ENCODE measurements at regions not wholly inside any gene's neighbourhood (a gene's known extent, or its start where the extent isn't known, plus 50 kb on each side); places are given as distances from the start of the nearest gene placed in this dataset.

GRCh38 chr10:9987197-9987596, 1030.5 kb upstream of the CELF2 start:
- no peak for TF ChIP-seq CTCF (IDR thresholded peaks at IDR 0.05; ENCODE audit: insufficient read depth, low read depth, low read length)
- no peak overlapping the region for H3K4me3 ChIP-seq (ENCODE audit: low read depth, low read length)
- no peak for DNase-seq (ENCODE audit: low read depth)

GRCh38 chr10:9992661-9993060, 1025.0 kb upstream of the CELF2 start:
- DNase-seq (ENCODE audit: low read depth): no peak
- no peak for TF ChIP-seq CTCF (IDR thresholded peaks at IDR 0.05; ENCODE audit: insufficient read depth, low read depth, low read length)
- H3K4me3 ChIP-seq (ENCODE audit: low read depth, low read length): no peak overlapping the region

GRCh38 chr10:9994131-9994530, 1023.5 kb upstream of the CELF2 start:
- no peak for TF ChIP-seq CTCF (IDR thresholded peaks at IDR 0.05; ENCODE audit: insufficient read depth, low read depth, low read length)
- no peak for DNase-seq (ENCODE audit: low read depth)
- no peak overlapping the region for H3K4me3 ChIP-seq (ENCODE audit: low read depth, low read length)

GRCh38 chr10:9999627-10000026, 1018.0 kb upstream of the CELF2 start:
- no peak for TF ChIP-seq CTCF (IDR thresholded peaks at IDR 0.05; ENCODE audit: insufficient read depth, low read depth, low read length)
- DNase-seq (ENCODE audit: low read depth): no peak
- no peak overlapping the region for H3K4me3 ChIP-seq (ENCODE audit: low read depth, low read length)

DNA sequence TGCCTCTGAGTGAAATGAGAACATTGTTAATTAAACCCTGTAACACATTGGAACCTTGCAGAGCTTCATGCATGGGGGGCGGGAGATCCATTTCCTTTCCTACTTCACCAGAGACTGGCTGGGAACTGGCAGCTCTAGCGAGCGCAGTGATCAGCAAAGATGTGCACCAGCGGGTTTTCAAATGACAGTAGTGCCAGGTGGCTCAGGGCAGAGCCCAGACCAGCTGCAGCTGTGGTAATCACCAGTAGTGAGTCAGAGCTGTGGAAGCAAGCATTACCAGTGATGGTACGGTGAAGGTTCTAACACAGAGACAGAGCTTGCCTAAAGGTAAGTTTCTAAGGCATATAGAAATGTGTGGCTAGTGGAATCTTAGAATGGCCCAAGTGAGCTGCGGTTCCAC, 1009.7 kb upstream of the CELF2 start:
- DNase-seq (ENCODE audit: low read depth): peak; percentile 6
- no peak overlapping the region for H3K4me3 ChIP-seq (ENCODE audit: low read depth, low read length)
- no peak for TF ChIP-seq CTCF (IDR thresholded peaks at IDR 0.05; ENCODE audit: insufficient read depth, low read depth, low read length)

DNA sequence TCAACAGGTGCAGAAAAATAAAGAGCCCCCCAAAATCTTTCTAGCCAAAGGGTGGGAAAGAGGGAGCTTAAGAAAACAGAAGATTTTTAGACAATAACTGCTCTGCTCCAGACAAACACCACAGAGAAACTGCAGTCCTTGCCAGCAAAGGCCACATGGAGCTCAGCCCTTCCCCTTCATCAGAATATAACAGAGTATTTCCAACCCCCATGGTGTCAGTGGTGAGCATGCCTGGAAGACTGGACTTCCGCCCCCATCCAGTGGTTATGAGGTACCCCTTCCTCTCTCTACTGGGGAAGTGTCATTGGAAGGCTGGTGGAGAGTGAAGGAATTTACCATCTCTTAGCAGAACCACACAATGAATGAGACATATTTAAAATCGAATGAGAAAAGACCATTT, 1007.3 kb upstream of the CELF2 start:
- H3K4me3 ChIP-seq (ENCODE audit: low read depth, low read length): no peak overlapping the region
- TF ChIP-seq CTCF (IDR thresholded peaks at IDR 0.05; ENCODE audit: insufficient read depth, low read depth, low read length): no peak
- DNase-seq (ENCODE audit: low read depth): no peak

GRCh38 chr10:10014846-10015245, 1002.8 kb upstream of the CELF2 start:
- no peak for TF ChIP-seq CTCF (IDR thresholded peaks at IDR 0.05; ENCODE audit: insufficient read depth, low read depth, low read length)
- peak; percentile 1 for DNase-seq (ENCODE audit: low read depth)
- no peak overlapping the region for H3K4me3 ChIP-seq (ENCODE audit: low read depth, low read length)
